ENCODE measurements at regions not wholly inside any gene's neighbourhood (a gene's known extent, or its start where the extent isn't known, plus 50 kb on each side); places are given as distances from the start of the nearest gene placed in this dataset.

DNA sequence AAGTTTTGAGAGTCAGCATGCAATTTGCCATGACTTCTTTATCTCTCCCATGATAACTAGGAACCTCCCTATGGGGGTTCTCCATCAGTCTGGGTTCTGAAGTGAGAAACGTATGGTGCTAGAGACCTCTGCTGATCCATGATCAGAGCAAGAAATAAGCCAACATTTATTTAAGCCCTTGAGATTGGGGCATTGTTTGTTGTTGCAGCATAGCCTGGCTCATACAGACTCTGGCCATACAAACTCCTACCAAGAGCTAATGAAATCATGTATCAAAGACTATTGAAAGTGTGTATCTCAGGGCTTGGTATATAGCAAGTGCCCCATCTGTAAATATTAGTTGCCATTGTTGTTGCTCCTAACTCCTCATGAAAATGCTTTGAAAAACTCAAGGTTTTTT lies 233.9 kb downstream of the MAF start:
- DNase-seq: no peak
- peaks cover 4% of the 10 kb centered on the region for H3K9me3 Mint-ChIP-seq
- no peak overlapping the region for H3K27ac Mint-ChIP-seq
- peaks cover 4% of the 10 kb centered on the region for H3K4me1 Mint-ChIP-seq
- H3K27me3 Mint-ChIP-seq: peaks cover 25% of the 10 kb centered on the region
- H3K36me3 Mint-ChIP-seq: no peaks in the 10 kb centered on the region
- H3K4me3 Mint-ChIP-seq: no peak overlapping the region

DNA sequence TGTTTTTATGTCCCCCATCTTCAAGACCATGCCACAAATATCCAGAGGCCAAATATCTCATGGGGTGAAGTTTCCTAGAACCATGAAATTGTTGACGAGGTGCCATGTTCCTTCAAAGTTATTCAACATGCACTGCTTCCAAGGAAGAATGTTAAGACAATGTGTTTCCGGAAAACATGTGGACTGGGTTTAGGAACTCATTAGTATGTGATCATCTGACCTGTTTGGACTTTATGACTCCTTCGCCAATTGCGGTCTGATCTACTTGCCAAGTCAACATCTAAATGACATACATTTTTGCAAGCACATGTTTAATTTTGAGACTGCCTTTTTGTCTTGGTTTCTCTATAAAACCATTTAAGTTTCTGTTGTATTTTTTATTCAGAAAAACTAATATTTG lies 234.8 kb downstream of the MAF start:
- H3K36me3 Mint-ChIP-seq: no peaks in the 10 kb centered on the region
- H3K9me3 Mint-ChIP-seq: no peaks in the 10 kb centered on the region
- DNase-seq: no peak
- H3K27ac Mint-ChIP-seq: no peak overlapping the region
- H3K4me1 Mint-ChIP-seq: peaks cover 4% of the 10 kb centered on the region
- no peak overlapping the region for H3K4me3 Mint-ChIP-seq
- peaks cover 29% of the 10 kb centered on the region for H3K27me3 Mint-ChIP-seq

DNA sequence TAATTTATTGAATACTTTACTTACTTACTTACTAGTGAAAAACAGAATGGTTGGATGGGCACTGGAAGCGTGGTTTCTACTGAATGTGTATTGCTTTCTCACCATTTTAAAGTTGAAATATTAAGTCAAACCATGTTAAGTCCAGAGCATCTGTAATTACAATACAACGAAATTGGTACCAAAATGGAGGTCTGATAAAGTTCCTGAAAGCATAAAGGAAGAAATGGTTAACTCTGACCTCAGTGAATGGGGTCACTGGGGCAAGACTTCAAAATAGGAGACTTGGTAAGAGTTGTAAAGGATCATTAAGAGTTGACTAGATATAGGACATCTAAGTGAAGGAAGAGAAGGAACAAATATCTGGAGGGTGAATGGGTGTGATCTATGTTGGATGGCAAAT lies 237.1 kb downstream of the MAF start:
- DNase-seq: no peak
- peaks cover 4% of the 10 kb centered on the region for H3K4me1 Mint-ChIP-seq
- H3K9me3 Mint-ChIP-seq: no peaks in the 10 kb centered on the region
- no peaks in the 10 kb centered on the region for H3K36me3 Mint-ChIP-seq
- peaks cover 35% of the 10 kb centered on the region for H3K27me3 Mint-ChIP-seq
- no peak overlapping the region for H3K4me3 Mint-ChIP-seq
- no peak overlapping the region for H3K27ac Mint-ChIP-seq

GRCh38 chr16:79363035-79363434 lies 237.5 kb downstream of the MAF start:
- no peak for DNase-seq
- Mint-ChIP-seq H3K27me3 (peaks cover 35% of the 10 kb centered on the region), H3K4me1 (peaks cover 4% of the 10 kb centered on the region), H3K27ac (no peak overlapping the region), H3K4me3 (no peak overlapping the region), H3K36me3 (no peaks in the 10 kb centered on the region), H3K9me3 (no peaks in the 10 kb centered on the region)

DNA sequence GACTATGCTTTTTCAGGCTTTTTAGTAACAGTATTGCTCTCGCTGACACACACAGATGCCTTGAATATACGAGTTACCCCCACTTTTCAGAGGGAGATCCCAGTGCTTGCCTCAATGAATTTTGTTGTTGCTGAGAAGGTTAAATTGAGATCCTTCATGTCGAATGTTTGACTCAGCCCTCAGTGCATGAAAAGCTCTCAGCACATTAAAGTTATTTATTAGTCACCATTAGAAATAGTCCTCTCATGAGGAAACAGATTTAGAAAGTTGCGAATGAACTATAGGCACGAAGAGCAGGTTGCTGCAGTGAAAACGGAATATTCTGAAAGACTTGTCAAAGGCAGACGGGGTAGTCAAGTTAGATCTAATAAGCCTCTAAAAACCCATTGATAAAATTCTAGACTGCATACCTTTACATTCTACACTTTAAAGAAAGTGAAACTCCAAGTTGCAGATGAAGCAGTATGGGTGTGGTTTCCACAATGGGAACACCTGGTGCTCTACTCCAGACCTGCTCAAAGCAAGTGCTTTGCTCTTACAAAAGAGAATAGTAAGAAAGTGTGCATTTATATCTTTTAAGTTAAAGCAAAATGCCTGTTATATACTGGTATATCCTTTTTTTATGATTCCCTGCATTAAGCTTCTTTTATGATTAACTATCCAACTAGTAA lies 238.1 kb downstream of the MAF start:
- no peak for DNase-seq
- no peaks in the 10 kb centered on the region for H3K9me3 Mint-ChIP-seq
- H3K4me1 Mint-ChIP-seq: peaks cover 4% of the 10 kb centered on the region
- no peak overlapping the region for H3K27ac Mint-ChIP-seq
- H3K4me3 Mint-ChIP-seq: no peak overlapping the region
- no peaks in the 10 kb centered on the region for H3K36me3 Mint-ChIP-seq
- H3K27me3 Mint-ChIP-seq: peaks cover 35% of the 10 kb centered on the region

- no peaks in the 10 kb centered on the region for H3K36me3 Mint-ChIP-seq
- no peak overlapping the region for H3K4me3 Mint-ChIP-seq
- no peak overlapping the region for H3K27ac Mint-ChIP-seq
- peaks cover 4% of the 10 kb centered on the region for H3K4me1 Mint-ChIP-seq
- H3K9me3 Mint-ChIP-seq: no peaks in the 10 kb centered on the region
- H3K27me3 Mint-ChIP-seq: peaks cover 35% of the 10 kb centered on the region
- DNase-seq: no peak
Measured at GRCh38 chr16:79361132-79361751, 239.3 kb downstream of the MAF start.

- no peak for DNase-seq
- Mint-ChIP-seq H3K9me3 (no peaks in the 10 kb centered on the region), H3K4me1 (peaks cover 4% of the 10 kb centered on the region), H3K27me3 (peaks cover 32% of the 10 kb centered on the region), H3K4me3 (no peak overlapping the region), H3K27ac (no peak overlapping the region), H3K36me3 (no peaks in the 10 kb centered on the region)
Measured at GRCh38 chr16:79360267-79360666, 240.3 kb downstream of the MAF start.

DNA sequence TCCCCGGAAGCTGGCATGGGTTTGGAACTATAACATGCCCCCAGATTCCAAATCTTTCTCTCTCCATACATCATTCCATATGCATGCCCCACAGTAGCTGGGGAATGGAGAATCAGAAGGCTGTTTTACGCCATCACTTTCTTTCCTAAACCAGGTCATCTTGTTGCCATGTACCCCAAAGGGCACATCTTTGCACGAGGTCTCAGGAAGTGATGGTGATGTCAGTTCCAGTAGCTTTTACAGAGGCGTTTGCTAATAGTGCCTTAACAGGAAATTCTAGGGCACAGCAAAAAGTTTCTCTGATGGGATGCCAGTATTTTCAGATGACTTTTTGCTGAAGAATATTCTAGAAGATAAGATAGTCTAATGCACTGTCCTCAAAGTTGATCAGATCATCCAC lies 241.5 kb downstream of the MAF start:
- no peaks in the 10 kb centered on the region for H3K36me3 Mint-ChIP-seq
- no peaks in the 10 kb centered on the region for H3K9me3 Mint-ChIP-seq
- peaks cover 29% of the 10 kb centered on the region for H3K27me3 Mint-ChIP-seq
- DNase-seq: no peak
- no peak overlapping the region for H3K4me3 Mint-ChIP-seq
- H3K27ac Mint-ChIP-seq: no peak overlapping the region
- peaks cover 4% of the 10 kb centered on the region for H3K4me1 Mint-ChIP-seq

DNA sequence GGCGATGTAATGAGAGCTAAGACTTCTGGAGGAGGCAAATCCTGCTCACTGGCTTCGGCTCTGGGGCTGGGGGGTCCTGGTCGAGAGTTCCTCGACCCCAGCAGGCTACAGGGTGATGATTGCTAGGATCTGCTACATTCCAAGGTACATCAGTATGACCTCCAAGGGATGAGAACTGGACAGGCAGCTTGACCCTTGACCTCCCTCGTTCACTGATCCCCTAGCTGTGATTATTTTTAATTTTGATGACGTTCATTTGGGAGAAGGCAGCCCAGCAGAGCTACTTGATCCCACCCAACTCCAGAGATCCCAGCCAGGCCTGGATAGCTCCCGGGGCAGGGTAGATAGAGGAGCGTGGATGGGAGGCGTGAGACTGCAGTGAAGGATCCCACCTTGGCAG lies 242.3 kb downstream of the MAF start:
- Mint-ChIP-seq H3K36me3 (no peaks in the 10 kb centered on the region), H3K4me1 (peaks cover 4% of the 10 kb centered on the region), H3K27me3 (peaks cover 20% of the 10 kb centered on the region), H3K9me3 (no peaks in the 10 kb centered on the region), H3K4me3 (no peak overlapping the region), H3K27ac (no peak overlapping the region)
- DNase-seq: no peak

GRCh38 chr16:79355600-79356358 lies 244.8 kb downstream of the MAF start:
- no peaks in the 10 kb centered on the region for H3K9me3 Mint-ChIP-seq
- no peaks in the 10 kb centered on the region for H3K36me3 Mint-ChIP-seq
- H3K4me1 Mint-ChIP-seq: no peaks in the 10 kb centered on the region
- H3K27me3 Mint-ChIP-seq: peaks cover 6% of the 10 kb centered on the region
- no peak overlapping the region for H3K27ac Mint-ChIP-seq
- no peak overlapping the region for H3K4me3 Mint-ChIP-seq
- no peak for DNase-seq

DNA sequence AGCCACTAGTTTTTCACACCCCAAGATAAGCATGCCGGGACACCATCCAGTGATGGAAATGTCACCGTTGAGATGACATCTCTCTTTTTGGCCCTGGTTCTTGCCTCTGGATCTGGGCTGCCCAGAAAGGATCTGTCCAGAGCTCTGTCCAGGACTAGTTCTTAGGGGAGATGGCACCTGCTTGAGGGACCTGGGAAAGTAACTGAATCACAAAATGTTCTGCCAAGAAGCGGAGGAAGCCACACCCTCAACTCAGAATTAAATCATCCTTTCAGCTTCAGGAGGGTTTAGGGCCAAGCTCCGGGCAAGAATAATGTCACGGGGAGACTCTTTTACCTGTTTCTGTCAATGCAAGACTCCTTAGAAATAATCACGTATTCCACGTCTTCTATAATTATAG lies 248.6 kb downstream of the MAF start:
- H3K9me3 Mint-ChIP-seq: no peaks in the 10 kb centered on the region
- H3K4me3 Mint-ChIP-seq: no peak overlapping the region
- H3K36me3 Mint-ChIP-seq: no peaks in the 10 kb centered on the region
- no peak for DNase-seq
- H3K27ac Mint-ChIP-seq: no peak overlapping the region
- no peaks in the 10 kb centered on the region for H3K4me1 Mint-ChIP-seq
- no peaks in the 10 kb centered on the region for H3K27me3 Mint-ChIP-seq

- no peak for DNase-seq
- no peak overlapping the region for H3K4me3 Mint-ChIP-seq
- H3K27me3 Mint-ChIP-seq: no peaks in the 10 kb centered on the region
- no peak overlapping the region for H3K27ac Mint-ChIP-seq
- H3K36me3 Mint-ChIP-seq: no peaks in the 10 kb centered on the region
- no peaks in the 10 kb centered on the region for H3K9me3 Mint-ChIP-seq
- no peaks in the 10 kb centered on the region for H3K4me1 Mint-ChIP-seq
Measured at GRCh38 chr16:79349803-79350202, 250.7 kb downstream of the MAF start.

DNA sequence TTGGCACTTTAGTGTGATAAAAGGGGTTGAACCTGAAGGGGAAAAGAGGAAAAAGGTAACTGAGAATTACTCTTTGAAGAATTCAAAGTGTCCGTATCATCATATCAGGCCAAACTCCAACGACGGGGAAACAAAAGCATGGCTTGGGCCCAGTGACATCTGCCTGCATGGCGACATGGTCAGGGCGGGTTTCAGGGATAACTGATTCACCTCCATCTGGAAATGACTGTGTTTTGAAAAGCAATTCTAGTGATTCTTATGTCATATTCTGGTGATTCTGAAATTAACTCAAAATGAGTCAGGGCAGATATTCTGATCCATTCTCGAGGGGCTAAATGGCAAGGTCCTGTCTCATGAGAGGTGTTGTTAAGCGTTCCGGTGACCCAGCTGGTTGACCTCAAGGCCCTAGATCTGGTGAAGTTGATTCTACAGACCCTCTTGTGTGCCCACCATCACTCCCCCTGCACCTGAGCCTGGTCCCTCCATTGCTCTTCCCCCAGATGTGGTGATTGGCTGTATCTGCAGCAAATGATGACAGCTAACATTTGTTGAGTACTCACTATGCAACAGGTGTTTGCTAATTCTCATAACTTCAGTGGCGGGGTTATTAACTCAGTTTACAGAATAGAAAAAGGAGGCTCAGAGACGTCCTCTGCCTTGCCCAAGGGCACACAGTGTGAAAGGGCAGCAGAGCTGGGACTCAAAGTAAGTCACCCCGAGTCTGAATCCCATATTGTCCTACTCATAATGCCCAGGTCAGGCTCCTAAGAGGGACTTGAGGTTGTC lies 251.8 kb downstream of the MAF start:
- no peak for DNase-seq
- Mint-ChIP-seq H3K9me3 (no peaks in the 10 kb centered on the region), H3K27me3 (peaks cover 3% of the 10 kb centered on the region), H3K4me1 (no peaks in the 10 kb centered on the region), H3K27ac (no peak overlapping the region), H3K36me3 (no peaks in the 10 kb centered on the region), H3K4me3 (no peak overlapping the region)

- Mint-ChIP-seq H3K4me3 (no peak overlapping the region), H3K27me3 (peaks cover 4% of the 10 kb centered on the region), H3K36me3 (no peaks in the 10 kb centered on the region), H3K9me3 (no peaks in the 10 kb centered on the region), H3K4me1 (no peaks in the 10 kb centered on the region), H3K27ac (no peak overlapping the region)
- no peak for DNase-seq
Measured at GRCh38 chr16:79347277-79347676, 253.3 kb downstream of the MAF start.

- DNase-seq: no peak
- Mint-ChIP-seq H3K4me1 (no peaks in the 10 kb centered on the region), H3K36me3 (no peaks in the 10 kb centered on the region), H3K27ac (no peak overlapping the region), H3K27me3 (peaks cover 4% of the 10 kb centered on the region), H3K9me3 (no peaks in the 10 kb centered on the region), H3K4me3 (no peak overlapping the region)
Measured at GRCh38 chr16:79339863-79340262, 260.7 kb downstream of the MAF start.

Data from activated naive CD8-positive, alpha-beta T cell treated with anti-CD3 and anti-CD28 coated beads for 36 hours (primary cell).